Esophagus muscularis mucosa (tissue), 4 donors: ENCODE measurements at regions not wholly inside any gene's neighbourhood (a gene's known extent, or its start where the extent isn't known, plus 50 kb on each side); places are given as distances from the start of the nearest gene placed in this dataset.

Source experiments
- DNase-seq: peaks from one replicate; pipeline ENCODE4 v3.0.0-alpha.2; 2017; ENCODE audit errors: extremely low spot score
- H3K27ac ChIP-seq, 4 donors: fragments of 200-600 bp; sonication (generic); replicated peaks in 1 of 4; 1 replicate in 3 of 4; 2 replicates in 1 of 4; pipeline ENCODE4 v1.5.1; 2016 to 2019; ENCODE audit warnings: mild to moderate bottlenecking in 1 of 4
- H3K27me3 ChIP-seq, 4 donors: fragments of 200-600 bp; sonication (generic); one replicate each; pipeline versions ENCODE4 v1.5.1 to v1.6.0; 2016 to 2019
- H3K36me3 ChIP-seq, 4 donors: fragments of 200-600 bp; sonication (generic); one replicate each; pipeline ENCODE4 v1.5.1; 2016 to 2019
- H3K4me1 ChIP-seq, 4 donors: fragments of 200-600 bp; sonication (generic); one replicate each; pipeline ENCODE4 v1.5.1; 2016 to 2019
- H3K4me3 ChIP-seq, 4 donors: fragments of 200-600 bp; sonication (generic); 1 replicate in 2 of 4; 2 replicates in 2 of 4; pipeline ENCODE4 v1.5.1; 2016 to 2019; ENCODE audit warnings: mild to moderate bottlenecking in 4 of 4, moderate library complexity in 1 of 4
- H3K9me3 ChIP-seq, 4 donors: fragments of 200-600 bp; sonication (generic); 1 replicate in 3 of 4; 2 replicates in 1 of 4; pipeline ENCODE4 v1.5.1; 2016 to 2019
- EP300 ChIP-seq: sonication (generic); formaldehyde crosslinking; IDR thresholded peaks from one replicate; pipeline ENCODE4 v1.6.1; 2017; ENCODE audit warnings: antibody characterized with exemption
- POLR2A ChIP-seq: fragments of 450-650 bp; IDR thresholded peaks from one replicate; pipeline ENCODE4 v1.6.1; 2017; ENCODE audit warnings: antibody characterized with exemption, moderate library complexity, mild to moderate bottlenecking, low read depth
- POLR2AphosphoS5 ChIP-seq, 2 donors: sonication (generic); formaldehyde crosslinking; IDR thresholded peaks; one replicate each; pipeline ENCODE4 v1.6.1; 2017; ENCODE audit warnings: antibody characterized with exemption in 2 of 2
- WGBS: methylation state at CpG from one replicate; pipeline ENCODE4 v1.1.5; 2018; 5-methylcytosine and 5-hydroxymethylcytosine counted together
- intact Hi-C: fragments of 100-400 bp; cut with DNase I; formaldehyde crosslinking; loops from one replicate; pipeline ENCODE4 v1.15.1; 2023
- TF ChIP-seq, protein P1 (sequence below), 3 experiments: fragments of 200-600 bp in 2 of 3; fragments of 450-650 bp in 1 of 3; sonication (generic) in 2 of 3; IDR thresholded peaks; one replicate each; pipeline ENCODE4 v1.5.1; 2017 to 2019; ENCODE audit warnings: antibody characterized with exemption in 3 of 3, mild to moderate bottlenecking in 2 of 3, moderate library complexity in 1 of 3

DNA sequence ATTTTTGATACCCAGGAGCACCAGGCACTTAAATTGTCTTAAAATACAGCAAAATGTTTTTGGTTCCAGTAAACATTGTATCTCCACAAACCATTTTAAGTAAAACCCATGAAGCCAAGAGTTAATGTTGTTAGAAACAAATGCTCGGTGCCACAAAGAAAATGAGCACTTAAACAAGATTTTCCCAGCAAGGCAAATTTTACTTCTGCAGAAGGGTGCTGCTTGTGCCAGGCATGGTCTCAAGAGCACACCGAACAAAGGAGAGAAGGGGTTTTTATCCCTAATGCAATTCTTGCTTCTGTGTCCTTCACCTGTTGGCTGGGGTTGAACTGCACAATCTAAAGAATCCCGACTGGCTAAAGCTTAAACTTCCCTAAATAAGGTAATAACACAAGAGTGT is 286.7 kb downstream of the ADCYAP1 start:
- no peak overlapping the region for H3K27ac ChIP-seq
- no peak for DNase-seq
- no peak for TF ChIP-seq EP300
- TF ChIP-seq, protein P1, sequence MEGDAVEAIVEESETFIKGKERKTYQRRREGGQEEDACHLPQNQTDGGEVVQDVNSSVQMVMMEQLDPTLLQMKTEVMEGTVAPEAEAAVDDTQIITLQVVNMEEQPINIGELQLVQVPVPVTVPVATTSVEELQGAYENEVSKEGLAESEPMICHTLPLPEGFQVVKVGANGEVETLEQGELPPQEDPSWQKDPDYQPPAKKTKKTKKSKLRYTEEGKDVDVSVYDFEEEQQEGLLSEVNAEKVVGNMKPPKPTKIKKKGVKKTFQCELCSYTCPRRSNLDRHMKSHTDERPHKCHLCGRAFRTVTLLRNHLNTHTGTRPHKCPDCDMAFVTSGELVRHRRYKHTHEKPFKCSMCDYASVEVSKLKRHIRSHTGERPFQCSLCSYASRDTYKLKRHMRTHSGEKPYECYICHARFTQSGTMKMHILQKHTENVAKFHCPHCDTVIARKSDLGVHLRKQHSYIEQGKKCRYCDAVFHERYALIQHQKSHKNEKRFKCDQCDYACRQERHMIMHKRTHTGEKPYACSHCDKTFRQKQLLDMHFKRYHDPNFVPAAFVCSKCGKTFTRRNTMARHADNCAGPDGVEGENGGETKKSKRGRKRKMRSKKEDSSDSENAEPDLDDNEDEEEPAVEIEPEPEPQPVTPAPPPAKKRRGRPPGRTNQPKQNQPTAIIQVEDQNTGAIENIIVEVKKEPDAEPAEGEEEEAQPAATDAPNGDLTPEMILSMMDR (IDR thresholded peaks at IDR 0.05): no peak
- TF ChIP-seq POLR2AphosphoS5 (IDR thresholded peaks at IDR 0.05): no peak
- no peak for TF ChIP-seq POLR2A
- no peaks in the 10 kb centered on the region for H3K4me1 ChIP-seq
- no peak overlapping the region for H3K4me3 ChIP-seq
- WGBS: 77% methylated on average over 3 of the region's 3 CpGs
- no peaks in the 10 kb centered on the region for H3K36me3 ChIP-seq
- peaks cover 0 to 15% (median 7%) of the 10 kb centered on the region in 4 donors for H3K9me3 ChIP-seq
- no peaks in the 10 kb centered on the region for H3K27me3 ChIP-seq
- intact Hi-C loops: no loop called here

DNA sequence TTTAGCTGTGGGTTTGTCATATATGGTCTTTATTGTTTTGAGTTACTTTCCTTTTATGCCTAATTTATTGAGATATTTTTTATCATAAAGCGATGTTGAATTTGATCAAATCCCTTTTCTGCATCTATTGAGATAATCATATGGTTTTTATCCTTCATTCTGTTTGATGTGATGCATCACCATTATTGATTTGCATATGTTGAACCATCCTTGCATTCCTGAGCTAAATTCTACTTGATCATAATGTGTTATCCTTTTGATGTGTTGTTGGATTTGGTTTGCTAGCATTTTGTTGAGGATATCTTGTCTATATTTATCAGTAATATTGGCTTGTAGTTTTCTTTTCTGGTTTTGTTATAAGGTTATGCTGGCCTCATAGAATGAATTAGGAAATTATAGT is 308.5 kb downstream of the ADCYAP1 start:
- TF ChIP-seq POLR2AphosphoS5 (IDR thresholded peaks at IDR 0.05) (no peak), POLR2A (no peak), EP300 (no peak)
- TF ChIP-seq, protein P1 (IDR thresholded peaks at IDR 0.05): no peak
- intact Hi-C loops: loop anchor here (10.0 kb wide), 1 partner anchor 58 kb away; no protein-coding TSS in a partner anchor
- Histone ChIP-seq H3K9me3 (peaks cover 0 to 10% (median 0%) of the 10 kb centered on the region in 4 donors), H3K4me1 (no peaks in the 10 kb centered on the region), H3K27me3 (no peaks in the 10 kb centered on the region), H3K27ac (no peak overlapping the region), H3K4me3 (no peak overlapping the region), H3K36me3 (no peaks in the 10 kb centered on the region)
- WGBS: 83% methylated on average over 1 of the region's 1 CpG
- DNase-seq: no peak

DNA sequence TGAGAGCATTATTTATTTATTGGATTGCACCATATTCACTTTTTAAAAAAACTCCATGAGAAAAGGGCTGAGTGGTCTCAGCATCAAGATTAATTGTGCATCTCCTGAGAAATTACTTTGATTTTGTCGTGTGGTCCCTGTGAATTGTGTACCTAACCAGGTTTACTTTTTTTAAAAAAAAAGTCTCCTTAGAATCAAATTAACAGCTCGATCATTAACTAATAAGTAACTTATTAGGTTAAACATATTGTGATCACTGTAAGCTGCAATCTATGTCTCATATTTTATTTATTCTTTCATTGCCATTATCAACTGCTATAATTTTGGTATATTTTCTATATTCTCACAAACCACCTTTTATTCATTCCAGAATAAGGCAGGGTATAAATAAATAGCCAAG is 318.2 kb downstream of the ADCYAP1 start:
- DNase-seq: no peak
- 67% methylated on average over 2 of the region's 2 CpGs for WGBS
- Histone ChIP-seq H3K27ac (no peak overlapping the region), H3K27me3 (no peaks in the 10 kb centered on the region), H3K4me1 (no peaks in the 10 kb centered on the region), H3K4me3 (no peak overlapping the region), H3K9me3 (no peaks in the 10 kb centered on the region), H3K36me3 (no peaks in the 10 kb centered on the region)
- no peak for TF ChIP-seq POLR2AphosphoS5 (IDR thresholded peaks at IDR 0.05)
- no peak for TF ChIP-seq POLR2A
- TF ChIP-seq, protein P1 (IDR thresholded peaks at IDR 0.05): no peak
- TF ChIP-seq EP300: no peak
- intact Hi-C loops: no loop called here

DNA sequence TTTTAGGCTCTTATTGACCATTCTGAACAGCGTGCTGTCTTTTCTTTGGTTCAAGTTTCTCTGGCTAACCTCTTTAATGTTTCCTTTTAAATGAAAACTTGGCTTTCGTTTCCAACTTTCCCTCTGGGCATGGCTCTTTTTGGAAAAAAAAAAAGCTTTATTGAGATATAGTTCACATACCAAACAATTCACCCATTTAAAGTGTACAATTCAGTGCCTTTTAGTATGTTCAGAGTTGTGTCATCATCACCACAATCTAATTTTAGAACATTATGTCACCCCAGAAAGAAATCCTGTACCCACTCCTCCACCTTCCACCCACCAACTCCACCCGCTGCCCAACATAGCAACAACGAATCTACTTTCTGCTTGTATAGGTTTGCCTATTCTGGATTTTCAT is 322.4 kb downstream of the ADCYAP1 start:
- H3K27ac ChIP-seq: no peak overlapping the region
- H3K4me3 ChIP-seq: no peak overlapping the region
- H3K4me1 ChIP-seq: no peaks in the 10 kb centered on the region
- no peaks in the 10 kb centered on the region for H3K27me3 ChIP-seq
- DNase-seq: no peak
- intact Hi-C loops: no loop called here
- H3K36me3 ChIP-seq: no peaks in the 10 kb centered on the region
- H3K9me3 ChIP-seq: peaks cover 0 to 6% (median 2%) of the 10 kb centered on the region in 4 donors
- TF ChIP-seq, protein P1 (IDR thresholded peaks at IDR 0.05): no peak
- TF ChIP-seq POLR2A: no peak
- TF ChIP-seq POLR2AphosphoS5 (IDR thresholded peaks at IDR 0.05): no peak
- TF ChIP-seq EP300: no peak
- WGBS: 80% methylated on average over 4 of the region's 4 CpGs

DNA sequence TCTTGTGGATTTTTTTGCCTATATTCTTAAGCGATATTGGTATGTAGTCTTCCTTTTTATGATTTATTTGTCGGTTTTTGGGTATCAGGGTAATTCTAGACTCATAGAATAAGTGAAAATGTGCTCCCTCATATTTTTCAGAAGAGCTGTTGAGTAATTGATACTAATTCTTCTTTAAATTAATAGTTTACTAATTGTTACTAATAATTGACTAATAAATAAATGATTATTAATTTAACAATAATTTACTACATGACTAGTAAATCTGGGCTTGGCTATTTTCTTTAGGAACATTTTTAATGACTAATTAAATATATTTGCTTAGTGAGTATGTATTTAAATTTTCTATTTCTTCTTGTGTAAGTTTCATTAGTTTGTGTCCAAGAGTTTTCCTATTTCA is 325.0 kb downstream of the ADCYAP1 start:
- Histone ChIP-seq H3K9me3 (peaks cover 0 to 24% (median 10%) of the 10 kb centered on the region in 4 donors), H3K4me1 (no peaks in the 10 kb centered on the region), H3K27ac (no peak overlapping the region), H3K36me3 (no peaks in the 10 kb centered on the region), H3K27me3 (no peaks in the 10 kb centered on the region), H3K4me3 (no peak overlapping the region)
- TF ChIP-seq POLR2A (no peak), POLR2AphosphoS5 (IDR thresholded peaks at IDR 0.05) (no peak), EP300 (no peak)
- TF ChIP-seq, protein P1 (IDR thresholded peaks at IDR 0.05): no peak
- no peak for DNase-seq
- 74% methylated on average over 2 of the region's 2 CpGs for WGBS
- intact Hi-C loops: no loop called here
